IMR-90 (cell line): ENCODE measurements at regions not wholly inside any gene's neighbourhood (a gene's known extent, or its start where the extent isn't known, plus 50 kb on each side); places are given as distances from the start of the nearest gene placed in this dataset.
"Not testable (repeated sequence)": the region's sequence is repeated elsewhere in the genome, so short reads cannot be mapped to it uniquely, and the experiment has no call there.

Source experiments
- ATAC-seq: fragments of 200-7000 bp; cut with Tn5 transposase; 2 replicates; pipeline ENCODE4 v1.9.1; 2020; ENCODE audit warnings: low read depth, mild to moderate bottlenecking, moderate library complexity
- BruUV-seq: library from RNA; stranded (reverse); fragments of 400-500 nt; replicated peaks from 2 replicates; lab custom pipeline; 2021; lab: Mats Ljungman, UMichigan
- CTCF ChIA-PET: fragments of 300-600 bp; formaldehyde crosslinking; extraction: SDS; loops from one replicate; lab custom pipeline; 2021; ENCODE audit warnings: antibody characterized with exemption; lab: Yijun Ruan, JAX
- POLR2A ChIA-PET: fragments of 300-600 bp; sonication (Branson Sonifier 250); formaldehyde crosslinking; loops from one replicate; lab custom pipeline; 2022; ENCODE audit warnings: antibody characterized with exemption; ENCODE audit not compliant: unreplicated experiment; lab: Charles Lee
- DNase-seq: peaks from one replicate; pipeline ENCODE4 v3.0.0; 2013
- H2AFZ ChIP-seq: replicated peaks from 2 replicates; pipeline ENCODE3; 2013; ENCODE audit warnings: low read length, mild to moderate bottlenecking; ENCODE audit not compliant: poor library complexity
- H2AK5ac ChIP-seq: 2 replicates; pipeline ENCODE4 v1.6.1; 2013; ENCODE audit warnings: low read depth, low read length, inconsistent platforms
- H2AK9ac ChIP-seq: replicated peaks from 2 replicates; pipeline ENCODE3; 2013; ENCODE audit warnings: mild to moderate bottlenecking, low read depth, low read length, moderate library complexity; ENCODE audit not compliant: poor library complexity
- H2BK120ac ChIP-seq: 2 replicates; pipeline ENCODE4 v1.6.1; 2013; ENCODE audit warnings: low read depth, low read length, inconsistent platforms
- H2BK15ac ChIP-seq: 3 replicates; pipeline ENCODE4 v1.6.1; 2013; ENCODE audit warnings: low read depth, low read length, inconsistent platforms
- H2BK20ac ChIP-seq: 2 replicates; pipeline ENCODE4 v1.6.1; 2013; ENCODE audit warnings: low read depth, mild to moderate bottlenecking, inconsistent platforms, low read length, moderate library complexity
- H2BK5ac ChIP-seq: 2 replicates; pipeline ENCODE4 v1.6.1; 2013; ENCODE audit warnings: mild to moderate bottlenecking, low read depth, low read length, inconsistent platforms; ENCODE audit not compliant: poor library complexity, severe bottlenecking
- H3K14ac ChIP-seq: replicated peaks from 2 replicates; pipeline ENCODE4 v1.6.1; 2013; ENCODE audit warnings: low read depth, low read length, inconsistent platforms
- H3K18ac ChIP-seq: 2 replicates; pipeline ENCODE4 v1.6.1; 2013; ENCODE audit warnings: low read depth, low read length, control low read depth
- H3K23ac ChIP-seq: 2 replicates; pipeline ENCODE4 v1.6.1; 2013; ENCODE audit warnings: low read depth, low read length, inconsistent platforms
- H3K27ac ChIP-seq: 2 replicates; pipeline ENCODE4 v1.5.1; 2013; ENCODE audit warnings: mild to moderate bottlenecking, control low read depth, low read length; ENCODE audit not compliant: insufficient read depth
- H3K27me3 ChIP-seq: 2 replicates; pipeline ENCODE4 v1.6.1; 2013; ENCODE audit warnings: low read length; ENCODE audit not compliant: control insufficient read depth, insufficient read depth
- H3K36me3 ChIP-seq: 2 replicates; pipeline ENCODE4 v1.6.1; 2013; ENCODE audit warnings: low read length, mixed read lengths; ENCODE audit not compliant: control insufficient read depth, insufficient read depth
- H3K4ac ChIP-seq: 2 replicates; pipeline ENCODE4 v1.6.1; 2013; ENCODE audit warnings: low read depth, low read length, inconsistent platforms
- H3K4me1 ChIP-seq: 2 replicates; pipeline ENCODE4 v1.6.1; 2013; ENCODE audit warnings: low read length, mixed read lengths; ENCODE audit not compliant: control insufficient read depth, insufficient read depth
- H3K4me2 ChIP-seq: 2 replicates; pipeline ENCODE4 v1.6.1; 2013; ENCODE audit warnings: low read depth, mild to moderate bottlenecking, control low read depth, low read length, moderate library complexity
- H3K4me3 ChIP-seq: 2 replicates; pipeline ENCODE4 v1.5.1; 2013; ENCODE audit warnings: low read depth, mild to moderate bottlenecking, control low read depth, low read length, moderate library complexity; ENCODE audit not compliant: insufficient read depth
- H3K56ac ChIP-seq: 2 replicates; pipeline ENCODE4 v1.6.1; 2013; ENCODE audit warnings: low read length, inconsistent platforms; ENCODE audit not compliant: insufficient read depth; ENCODE audit errors: extremely low read depth
- H3K79me1 ChIP-seq, 2 experiments: 2 replicates each; pipeline ENCODE4 v1.6.1; 2013; ENCODE audit warnings: low read length in 2 of 2, inconsistent platforms in 1 of 2, low read depth in 1 of 2
- H3K9ac ChIP-seq: 2 replicates; pipeline ENCODE4 v1.6.1; 2013; ENCODE audit warnings: low read depth, low read length, control low read depth
- H3K9me1 ChIP-seq: 2 replicates; pipeline ENCODE4 v1.6.1; 2013; ENCODE audit warnings: low read length, inconsistent platforms; ENCODE audit not compliant: insufficient read depth
- H3K9me3 ChIP-seq: 2 replicates; pipeline ENCODE4 v1.6.1; 2013; ENCODE audit warnings: low read length; ENCODE audit not compliant: control insufficient read depth, insufficient read depth
- H4K20me1 ChIP-seq: 2 replicates; pipeline ENCODE4 v1.6.1; 2013; ENCODE audit warnings: low read length, inconsistent platforms; ENCODE audit not compliant: insufficient read depth
- H4K5ac ChIP-seq: 2 replicates; pipeline ENCODE4 v1.6.1; 2013; ENCODE audit warnings: mild to moderate bottlenecking, low read depth, low read length, control low read depth
- H4K8ac ChIP-seq, 2 experiments: 2 replicates each; pipeline ENCODE4 v1.6.1; 2013; ENCODE audit warnings: low read depth in 2 of 2, low read length in 2 of 2, control low read depth in 1 of 2, inconsistent platforms in 1 of 2
- H4K91ac ChIP-seq: 2 replicates; pipeline ENCODE4 v1.6.1; 2013; ENCODE audit warnings: low read depth, low read length, inconsistent platforms; ENCODE audit not compliant: insufficient read depth
- RAD21 ChIP-seq: IDR thresholded peaks from 2 replicates; pipeline ENCODE4 v1.6.1; 2012; ENCODE audit warnings: low read length, improper control_type of control experiment
- SMC3 ChIP-seq: fragments of 150-350 bp; IDR thresholded peaks from 2 replicates; pipeline ENCODE4 v1.6.1; 2016; ENCODE audit warnings: low read depth, mild to moderate bottlenecking, antibody characterized with exemption, low read length, moderate library complexity
- WGBS, 2 experiments: methylation state at CpG; one replicate each; pipeline versions ENCODE4 v1.1.5 to v1.1.7; 2013; ENCODE audit warnings: missing lambda C conversion rate in 2 of 2; ENCODE audit not compliant: insufficient read length in 1 of 2; ENCODE audit errors: extremely low coverage in 2 of 2; 5-methylcytosine and 5-hydroxymethylcytosine counted together
- dilution Hi-C: fragments of 300-500 bp; cut with HindIII; formaldehyde crosslinking; loops from one replicate; pipeline ENCODE4 v1.14.3; 2018; ENCODE audit warnings: low sequenced_read_pairs; ENCODE audit not compliant: unreplicated experiment
- in situ Hi-C: fragments of 300-500 bp; cut with MboI; formaldehyde crosslinking; loops from 3 replicates; pipeline ENCODE4 v1.14.3; 2019; ENCODE audit warnings: low sequenced_read_pairs, inconsistent platforms, mixed read lengths
- intact Hi-C: fragments of 100-400 bp; cut with micrococcal nuclease; formaldehyde crosslinking; loops from 2 replicates; pipeline ENCODE4 v1.10.0; 2022
- TF ChIP-seq, protein P1 (sequence below): conservative IDR thresholded peaks from 2 replicates; pipeline ENCODE4 v1.5.1; 2012; ENCODE audit warnings: mild to moderate bottlenecking, low read depth, low read length, improper control_type of control experiment

DNA sequence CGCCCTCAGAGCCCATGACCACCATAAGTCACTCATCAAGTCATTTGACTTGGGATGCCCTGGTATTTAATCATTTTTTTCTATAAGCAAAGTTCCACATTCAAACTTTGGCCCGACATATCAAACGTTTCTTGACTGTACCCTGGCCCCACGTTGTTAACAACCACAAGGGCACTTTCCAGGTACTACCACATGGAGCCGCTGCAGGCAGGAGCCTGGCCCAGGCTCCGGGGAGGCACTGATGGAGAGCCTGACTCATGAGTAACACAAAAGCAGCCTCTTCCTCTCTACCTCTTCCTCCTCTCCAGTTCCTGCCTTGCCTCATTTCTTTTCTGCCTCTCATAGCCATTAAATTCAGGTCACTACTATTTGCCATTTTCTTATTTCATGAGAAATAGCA is 95.9 kb upstream of the ADORA2B start:
- H2AFZ ChIP-seq, H3K4me1 ChIP-seq, H3K18ac ChIP-seq, H4K5ac ChIP-seq, H3K9me1 ChIP-seq, H3K14ac ChIP-seq, H3K23ac ChIP-seq, H4K20me1 ChIP-seq, H2BK5ac ChIP-seq, H3K27me3 ChIP-seq, H3K27ac ChIP-seq, H3K4ac ChIP-seq, H4K91ac ChIP-seq, H4K8ac ChIP-seq, H3K9ac ChIP-seq, H3K36me3 ChIP-seq, H2BK20ac ChIP-seq, H3K9me3 ChIP-seq, BruUV-seq, H3K56ac ChIP-seq, POLR2A ChIA-PET, CTCF ChIA-PET, H2BK120ac ChIP-seq, H2AK9ac ChIP-seq, H2AK5ac ChIP-seq, in situ Hi-C loops, dilution Hi-C loops, H3K4me2 ChIP-seq, H3K79me1 ChIP-seq, H3K4me3 ChIP-seq, intact Hi-C loops, H2BK15ac ChIP-seq: not testable (repeated sequence)
- no CpG with 5 or more reads among the region's 6 CpGs for WGBS, 2 experiments
- DNase-seq (peak; percentile 62), ATAC-seq (peak; percentile 35; the same call in 1 of the 2 replicates)
- TF ChIP-seq, protein P1, sequence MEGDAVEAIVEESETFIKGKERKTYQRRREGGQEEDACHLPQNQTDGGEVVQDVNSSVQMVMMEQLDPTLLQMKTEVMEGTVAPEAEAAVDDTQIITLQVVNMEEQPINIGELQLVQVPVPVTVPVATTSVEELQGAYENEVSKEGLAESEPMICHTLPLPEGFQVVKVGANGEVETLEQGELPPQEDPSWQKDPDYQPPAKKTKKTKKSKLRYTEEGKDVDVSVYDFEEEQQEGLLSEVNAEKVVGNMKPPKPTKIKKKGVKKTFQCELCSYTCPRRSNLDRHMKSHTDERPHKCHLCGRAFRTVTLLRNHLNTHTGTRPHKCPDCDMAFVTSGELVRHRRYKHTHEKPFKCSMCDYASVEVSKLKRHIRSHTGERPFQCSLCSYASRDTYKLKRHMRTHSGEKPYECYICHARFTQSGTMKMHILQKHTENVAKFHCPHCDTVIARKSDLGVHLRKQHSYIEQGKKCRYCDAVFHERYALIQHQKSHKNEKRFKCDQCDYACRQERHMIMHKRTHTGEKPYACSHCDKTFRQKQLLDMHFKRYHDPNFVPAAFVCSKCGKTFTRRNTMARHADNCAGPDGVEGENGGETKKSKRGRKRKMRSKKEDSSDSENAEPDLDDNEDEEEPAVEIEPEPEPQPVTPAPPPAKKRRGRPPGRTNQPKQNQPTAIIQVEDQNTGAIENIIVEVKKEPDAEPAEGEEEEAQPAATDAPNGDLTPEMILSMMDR, result peak; percentile 47
- TF ChIP-seq RAD21 (peak; percentile 54), SMC3 (peak; percentile 37; the same call in 1 of the 2 replicates)

DNA sequence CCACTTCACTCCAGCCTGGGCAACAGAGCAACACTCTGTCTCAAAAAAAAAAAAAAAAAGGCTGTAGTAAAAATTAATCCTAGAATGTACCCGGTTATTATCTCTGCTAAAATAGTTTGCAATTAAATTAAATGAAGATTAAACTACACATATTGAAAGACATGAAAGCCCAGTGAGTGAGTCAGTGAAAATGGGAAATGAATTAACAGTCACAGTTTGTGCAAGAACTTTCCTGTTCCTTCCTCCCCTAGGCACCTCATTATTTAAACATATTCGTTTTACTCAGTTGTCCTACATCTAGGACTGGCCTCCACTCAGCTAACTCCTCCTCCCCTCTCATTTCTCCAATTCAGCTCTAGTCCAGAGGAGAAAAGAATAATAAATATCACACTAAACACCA is 94.9 kb upstream of the ADORA2B start:
- H3K27me3 ChIP-seq, H3K4me1 ChIP-seq, H3K9me1 ChIP-seq, H3K18ac ChIP-seq, H3K79me1 ChIP-seq, H3K14ac ChIP-seq, H3K23ac ChIP-seq, H2AFZ ChIP-seq, H3K4me2 ChIP-seq, POLR2A ChIA-PET, H3K36me3 ChIP-seq, H4K20me1 ChIP-seq, H3K9me3 ChIP-seq, H2BK5ac ChIP-seq, H2AK5ac ChIP-seq, H3K4ac ChIP-seq, H4K8ac ChIP-seq, intact Hi-C loops, dilution Hi-C loops, H2BK120ac ChIP-seq, H2AK9ac ChIP-seq, H2BK20ac ChIP-seq, H4K5ac ChIP-seq, H2BK15ac ChIP-seq, H3K56ac ChIP-seq, CTCF ChIA-PET, H4K91ac ChIP-seq, BruUV-seq, H3K9ac ChIP-seq, H3K4me3 ChIP-seq, in situ Hi-C loops, H3K27ac ChIP-seq, DNase-seq: not testable (repeated sequence)
- WGBS, 2 experiments, result no CpG with 5 or more reads among the region's 2 CpGs
- ATAC-seq, result peak; percentile 38
